Breast epithelium (tissue), 3 donors: ENCODE measurements at regions not wholly inside any gene's neighbourhood (a gene's known extent, or its start where the extent isn't known, plus 50 kb on each side); places are given as distances from the start of the nearest gene placed in this dataset.

Experiments used
- CTCF ChIP-seq, 3 donors: fragments of 450-650 bp; IDR thresholded peaks; one replicate each; pipeline ENCODE4 v1.5.1; 2016 to 2017; ENCODE audit warnings: antibody characterized with exemption in 3 of 3, mild to moderate bottlenecking in 3 of 3, moderate library complexity in 3 of 3
- POLR2A ChIP-seq: fragments of 450-650 bp; IDR thresholded peaks from one replicate; pipeline ENCODE4 v1.6.1; 2016; ENCODE audit warnings: antibody characterized with exemption, mild to moderate bottlenecking, moderate library complexity
- POLR2AphosphoS5 ChIP-seq, 3 donors: sonication (generic); formaldehyde crosslinking; IDR thresholded peaks; one replicate each; pipeline ENCODE4 v1.6.1; 2017; ENCODE audit warnings: antibody characterized with exemption in 3 of 3

DNA sequence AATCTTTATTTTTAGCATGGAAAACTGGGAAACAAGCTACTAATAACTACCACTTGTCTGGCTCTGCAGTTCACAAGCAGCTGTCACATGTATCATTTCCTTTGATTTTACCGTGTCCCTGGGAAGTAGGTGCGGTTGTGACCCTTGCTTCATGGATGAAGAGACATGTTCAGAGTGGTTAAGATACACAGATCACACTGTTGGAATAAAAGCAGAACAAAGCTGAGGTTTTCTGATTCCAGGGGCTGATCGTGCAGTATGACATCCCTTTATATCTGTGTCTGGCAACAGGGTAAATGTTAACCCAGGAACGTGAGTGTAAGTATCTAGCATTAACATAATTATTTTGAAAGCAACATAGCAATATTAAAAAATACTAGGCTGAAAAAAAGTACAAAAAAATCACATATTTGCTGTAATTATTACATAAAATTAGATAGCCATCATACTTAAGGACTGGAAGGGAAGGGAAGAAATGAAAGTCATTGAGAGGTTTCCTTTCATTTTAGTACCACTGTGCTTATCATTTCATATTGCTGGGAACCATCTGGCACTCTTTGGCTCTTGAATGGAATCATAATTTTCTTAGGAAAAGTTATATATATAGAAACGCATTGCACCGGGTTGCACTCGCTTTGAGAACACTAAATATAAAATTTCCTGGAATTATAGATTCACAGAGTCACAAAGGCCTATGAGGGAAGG lies 62.8 kb upstream of the PAXBP1 start:
- TF ChIP-seq POLR2A (no peak), CTCF (IDR thresholded peaks at IDR 0.05) (no peak), POLR2AphosphoS5 (IDR thresholded peaks at IDR 0.05) (no peak)
